MM.1S (cell line): ENCODE measurements at regions not wholly inside any gene's neighbourhood (a gene's known extent, or its start where the extent isn't known, plus 50 kb on each side); places are given as distances from the start of the nearest gene placed in this dataset.

ENCODE experiments used
- EZH2 ChIP-seq: fragments of 300-600 bp; sonication (generic); optimal IDR thresholded peaks from 2 replicates; pipeline ENCODE3; 2017; ENCODE audit warnings: low read depth, mild to moderate bottlenecking, antibody characterized with exemption, low read length, mixed read lengths
- EZH2phosphoT487 ChIP-seq: fragments of 300-600 bp; sonication (generic); IDR thresholded peaks from 2 replicates; pipeline ENCODE4 v1.6.1; 2018; ENCODE audit warnings: antibody characterized with exemption, low read length
- TF ChIP-seq, protein P1 (sequence below): fragments of 300-600 bp; sonication (generic); IDR thresholded peaks from 2 replicates; pipeline ENCODE4 v1.5.1; 2016; ENCODE audit warnings: antibody characterized with exemption, low read length, mixed read lengths

DNA sequence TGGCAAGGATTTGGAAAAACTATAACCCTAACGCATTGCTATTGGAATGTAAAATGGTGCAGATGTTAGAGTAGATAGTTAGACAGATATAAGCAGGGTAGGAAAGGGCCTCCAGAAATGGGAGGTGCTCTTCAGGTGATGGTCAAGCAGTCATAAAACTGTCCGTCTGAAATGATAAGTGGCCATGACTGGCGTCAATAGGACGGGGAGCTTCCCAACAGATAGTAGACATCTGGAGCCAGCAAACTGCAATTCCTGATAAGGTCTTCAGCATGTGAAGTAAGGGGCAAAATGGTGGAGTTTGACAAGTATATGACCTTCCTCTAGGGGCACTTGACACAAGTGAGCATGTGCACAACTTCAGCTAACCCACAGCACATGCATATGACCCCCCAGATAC, 250.4 kb downstream of the MAGEB5 start:
- TF ChIP-seq EZH2phosphoT487 (no peak), EZH2 (no peak)
- TF ChIP-seq, protein P1, sequence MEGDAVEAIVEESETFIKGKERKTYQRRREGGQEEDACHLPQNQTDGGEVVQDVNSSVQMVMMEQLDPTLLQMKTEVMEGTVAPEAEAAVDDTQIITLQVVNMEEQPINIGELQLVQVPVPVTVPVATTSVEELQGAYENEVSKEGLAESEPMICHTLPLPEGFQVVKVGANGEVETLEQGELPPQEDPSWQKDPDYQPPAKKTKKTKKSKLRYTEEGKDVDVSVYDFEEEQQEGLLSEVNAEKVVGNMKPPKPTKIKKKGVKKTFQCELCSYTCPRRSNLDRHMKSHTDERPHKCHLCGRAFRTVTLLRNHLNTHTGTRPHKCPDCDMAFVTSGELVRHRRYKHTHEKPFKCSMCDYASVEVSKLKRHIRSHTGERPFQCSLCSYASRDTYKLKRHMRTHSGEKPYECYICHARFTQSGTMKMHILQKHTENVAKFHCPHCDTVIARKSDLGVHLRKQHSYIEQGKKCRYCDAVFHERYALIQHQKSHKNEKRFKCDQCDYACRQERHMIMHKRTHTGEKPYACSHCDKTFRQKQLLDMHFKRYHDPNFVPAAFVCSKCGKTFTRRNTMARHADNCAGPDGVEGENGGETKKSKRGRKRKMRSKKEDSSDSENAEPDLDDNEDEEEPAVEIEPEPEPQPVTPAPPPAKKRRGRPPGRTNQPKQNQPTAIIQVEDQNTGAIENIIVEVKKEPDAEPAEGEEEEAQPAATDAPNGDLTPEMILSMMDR: no peak
